NOMO-1 treated with dmso at 0.1 percent for 144 hours (cell line): ENCODE measurements at regions not wholly inside any gene's neighbourhood (a gene's known extent, or its start where the extent isn't known, plus 50 kb on each side); places are given as distances from the start of the nearest gene placed in this dataset.
A peak's percentile ranks its signal among the peaks of the same experiment; 100 is the strongest.
"Not testable (repeated sequence)": the region's sequence is repeated elsewhere in the genome, so short reads cannot be mapped to it uniquely, and the experiment has no call there.

Source experiments
- DNase-seq: peaks from one replicate; lab custom pipeline; 2025; ENCODE audit not compliant: unreplicated experiment; lab: John Stamatoyannopoulos, UW

GRCh38 chr12:67034110-67034879, 234.9 kb upstream of the CAND1 start:
- DNase-seq = no peak

- no peak for DNase-seq
Measured at GRCh38 chr12:67035121-67035520, 234.0 kb upstream of the CAND1 start.

DNA sequence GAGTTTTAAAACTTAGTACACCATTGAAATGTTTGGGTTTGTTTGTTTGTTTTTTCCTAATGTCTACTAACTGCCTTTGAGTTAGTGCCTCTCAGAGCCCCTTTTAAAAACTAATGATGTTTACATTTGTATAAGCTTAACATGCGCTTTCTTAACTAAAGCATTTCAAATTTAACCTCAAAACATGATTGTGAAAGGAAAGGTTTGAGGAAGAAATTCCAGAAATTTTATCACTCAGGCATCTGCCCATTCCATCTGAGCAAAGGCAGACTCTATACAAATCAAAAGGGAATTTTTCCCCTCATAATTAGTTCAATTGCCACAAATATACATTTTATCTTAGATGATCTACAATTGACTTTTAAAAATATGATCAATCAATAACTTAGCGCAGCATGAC, 230.7 kb upstream of the CAND1 start:
- DNase-seq = no peak

GRCh38 chr12:67039995-67040860, 228.9 kb upstream of the CAND1 start:
- no peak for DNase-seq

DNA sequence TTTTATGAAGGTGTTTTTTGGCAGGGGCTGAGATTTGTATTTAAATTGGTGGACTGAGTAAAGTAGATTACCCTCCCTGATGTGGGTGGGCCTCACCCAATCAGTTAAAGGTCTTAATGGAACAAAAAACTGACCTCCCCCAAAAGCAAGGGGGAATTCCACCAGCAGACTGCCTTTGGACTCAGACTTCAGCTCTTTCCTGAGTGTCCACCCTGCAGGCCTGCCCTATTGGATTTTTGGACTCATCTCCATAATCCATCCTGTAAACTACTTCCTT, 228.4 kb upstream of the CAND1 start:
- no peak for DNase-seq

- no peak for DNase-seq
Measured at GRCh38 chr12:67042697-67043131, 226.4 kb upstream of the CAND1 start.

- no peak for DNase-seq
Measured at GRCh38 chr12:67043771-67044170, 225.4 kb upstream of the CAND1 start.

- no peak for DNase-seq
Measured at GRCh38 chr12:67045650-67046049, 223.5 kb upstream of the CAND1 start.

- no peak for DNase-seq
Measured at GRCh38 chr12:67046062-67046461, 223.1 kb upstream of the CAND1 start.

DNA sequence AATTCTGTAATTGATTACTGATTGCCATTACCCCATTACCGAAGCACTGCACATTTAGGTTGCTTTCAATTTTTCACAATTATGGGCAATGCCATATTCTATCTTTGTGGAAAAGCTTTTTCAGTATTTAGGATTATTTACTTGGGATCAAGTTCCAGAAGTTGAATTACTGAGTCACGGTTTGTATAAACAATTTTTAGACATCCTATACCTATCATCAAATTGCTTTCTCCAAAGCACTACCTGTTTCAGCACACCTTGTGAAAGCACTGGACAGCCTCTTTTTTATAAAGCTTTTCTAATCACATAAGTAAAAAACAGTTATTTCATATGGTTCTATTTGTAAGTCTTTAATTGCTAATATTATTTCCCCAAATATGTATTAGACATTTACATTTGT, 221.5 kb upstream of the CAND1 start:
- DNase-seq = no peak

GRCh38 chr12:67048371-67048770, 220.8 kb upstream of the CAND1 start:
- DNase-seq = no peak

- DNase-seq = not testable (repeated sequence)
Measured at GRCh38 chr12:67049199-67049598, 220.0 kb upstream of the CAND1 start.

- DNase-seq = no peak
Measured at GRCh38 chr12:67052981-67053380, 216.2 kb upstream of the CAND1 start.

- DNase-seq = no peak
Measured at GRCh38 chr12:67056329-67056728, 212.8 kb upstream of the CAND1 start.

DNA sequence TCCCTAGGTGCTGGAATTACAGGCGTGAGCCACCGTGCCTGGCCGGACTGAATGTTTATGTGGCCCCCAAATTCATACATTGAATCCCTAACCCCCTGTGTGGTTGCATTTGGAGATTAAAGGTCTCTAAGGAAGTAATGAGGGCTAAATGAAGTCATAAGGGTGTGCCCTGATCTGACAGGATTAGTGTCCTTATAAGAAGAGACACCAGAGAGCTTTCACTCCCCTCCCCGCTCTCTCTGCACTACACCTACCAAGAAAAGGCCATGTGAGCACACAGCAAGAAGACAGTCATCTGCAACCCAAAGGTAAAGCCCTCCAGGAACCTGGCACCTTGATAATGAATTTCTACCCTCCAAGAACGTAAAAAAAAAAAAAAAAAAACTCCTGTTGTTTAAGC, 212.1 kb upstream of the CAND1 start:
- no peak for DNase-seq

- no peak for DNase-seq
Measured at GRCh38 chr12:67062193-67062592, 207.0 kb upstream of the CAND1 start.

DNA sequence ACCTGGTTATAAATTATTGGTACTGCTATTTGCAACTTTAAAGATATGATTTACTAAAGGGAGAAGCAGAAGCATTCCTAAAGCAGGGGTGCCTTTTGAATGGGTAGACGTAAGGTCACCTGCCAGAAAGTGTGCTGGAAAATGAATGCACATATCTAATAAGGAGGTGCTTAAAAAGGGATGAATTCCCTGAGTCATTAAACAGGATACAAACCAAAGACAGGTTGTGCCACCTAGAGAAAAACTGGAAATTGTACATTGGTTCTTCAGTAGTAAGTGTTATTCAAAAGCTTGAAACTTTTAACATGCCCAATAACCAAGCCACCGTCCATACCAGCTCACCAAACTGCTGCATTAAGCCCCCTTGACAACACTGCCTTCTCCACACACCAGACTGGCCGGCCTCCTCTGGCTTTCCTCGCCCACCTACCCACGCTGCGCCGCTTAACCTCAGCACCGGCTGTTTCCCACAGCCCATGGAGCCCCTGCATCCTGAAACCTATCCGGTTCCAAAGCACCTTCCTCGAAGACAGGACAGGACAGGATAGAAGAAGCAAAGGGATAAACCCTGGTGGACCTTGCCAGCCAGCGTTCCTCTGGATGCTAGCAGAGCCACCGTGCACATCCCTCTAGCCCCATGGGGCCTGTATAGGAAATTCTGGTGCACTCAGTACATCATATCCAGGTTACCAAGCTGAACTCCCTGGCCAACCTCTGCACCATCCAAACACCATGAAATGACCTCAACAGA, 201.5 kb upstream of the CAND1 start:
- no peak for DNase-seq

- DNase-seq = peak; percentile 19
Measured at GRCh38 chr12:67068204-67068731, 200.9 kb upstream of the CAND1 start.

GRCh38 chr12:67068761-67069450, 200.3 kb upstream of the CAND1 start:
- no peak for DNase-seq

- DNase-seq = peak; percentile 30
Measured at GRCh38 chr12:67069451-67070306, 199.5 kb upstream of the CAND1 start.
